H9 (cell line): ENCODE measurements at regions not wholly inside any gene's neighbourhood (a gene's known extent, or its start where the extent isn't known, plus 50 kb on each side); places are given as distances from the start of the nearest gene placed in this dataset.

Experiments used
- DNase-seq: peaks from one replicate; pipeline ENCODE4 v3.0.0-alpha.2; 2017
- H2AFZ ChIP-seq: one replicate; pipeline ENCODE4 v1.6.1; 2013; ENCODE audit warnings: mild to moderate bottlenecking, low read length, control low read depth, moderate library complexity
- H2AK5ac ChIP-seq: 2 replicates; pipeline ENCODE4 v1.6.1; 2013; ENCODE audit warnings: low read length, control low read depth, mixed read lengths; ENCODE audit not compliant: insufficient read length
- H2BK120ac ChIP-seq: one replicate; pipeline ENCODE4 v1.6.1; 2013; ENCODE audit warnings: low read depth, mild to moderate bottlenecking, low read length, control low read depth, inconsistent platforms; ENCODE audit not compliant: poor library complexity, severe bottlenecking
- H2BK12ac ChIP-seq: 2 replicates; pipeline ENCODE4 v1.6.1; 2013; ENCODE audit warnings: low read length, control low read depth, mixed read lengths, low read depth; ENCODE audit not compliant: insufficient read length
- H2BK15ac ChIP-seq: 2 replicates; pipeline ENCODE4 v1.6.1; 2013; ENCODE audit warnings: low read depth, low read length, control low read depth
- H2BK20ac ChIP-seq: one replicate; pipeline ENCODE4 v1.6.1; 2013; ENCODE audit warnings: low read depth, mild to moderate bottlenecking, low read length, control low read depth, inconsistent platforms; ENCODE audit not compliant: poor library complexity, severe bottlenecking
- H2BK5ac ChIP-seq: 2 replicates; pipeline ENCODE4 v1.6.1; 2013; ENCODE audit warnings: low read length, control low read depth, mixed read lengths; ENCODE audit not compliant: insufficient read length
- H3K14ac ChIP-seq: 2 replicates; pipeline ENCODE4 v1.6.1; 2013; ENCODE audit warnings: low read length, control low read depth; ENCODE audit not compliant: insufficient read depth
- H3K18ac ChIP-seq: 2 replicates; pipeline ENCODE4 v1.6.1; 2013; ENCODE audit warnings: low read depth, mild to moderate bottlenecking, mixed read lengths, low read length, control low read depth; ENCODE audit not compliant: insufficient read length
- H3K23ac ChIP-seq: 2 replicates; pipeline ENCODE4 v1.6.1; 2013; ENCODE audit warnings: low read length, control low read depth, mixed read lengths, low read depth; ENCODE audit not compliant: insufficient read length
- H3K23me2 ChIP-seq: 2 replicates; pipeline ENCODE4 v1.6.1; 2013; ENCODE audit warnings: low read depth, mild to moderate bottlenecking, mixed read lengths, low read length, control low read depth; ENCODE audit not compliant: insufficient read length, poor library complexity, severe bottlenecking
- H3K27ac ChIP-seq: 2 replicates; pipeline ENCODE4 v1.5.1; 2013; ENCODE audit warnings: low read length, control low read depth, mixed read lengths, low read depth; ENCODE audit not compliant: insufficient read length
- H3K27me3 ChIP-seq: 2 replicates; pipeline ENCODE4 v1.6.1; 2013; ENCODE audit warnings: low read length, control low read depth, inconsistent platforms; ENCODE audit not compliant: insufficient read depth
- H3K4ac ChIP-seq: 2 replicates; pipeline ENCODE4 v1.6.1; 2013; ENCODE audit warnings: low read depth, mild to moderate bottlenecking, control low read depth, inconsistent platforms, low read length, moderate library complexity
- H3K4me1 ChIP-seq: 2 replicates; pipeline ENCODE4 v1.6.1; 2013; ENCODE audit warnings: low read length, control low read depth, inconsistent platforms; ENCODE audit not compliant: insufficient read depth
- H3K4me2 ChIP-seq: 2 replicates; pipeline ENCODE4 v1.6.1; 2013; ENCODE audit warnings: low read length, control low read depth, mixed read lengths; ENCODE audit not compliant: insufficient read length, insufficient read depth
- H3K56ac ChIP-seq: 2 replicates; pipeline ENCODE4 v1.6.1; 2013; ENCODE audit warnings: low read depth, mild to moderate bottlenecking, mixed read lengths, low read length, control low read depth; ENCODE audit not compliant: insufficient read length
- H3K79me1 ChIP-seq: 2 replicates; pipeline ENCODE4 v1.6.1; 2013; ENCODE audit warnings: low read depth, mild to moderate bottlenecking, moderate library complexity, low read length, control low read depth, inconsistent platforms; ENCODE audit not compliant: insufficient read depth, poor library complexity, severe bottlenecking
- H3K79me2 ChIP-seq: 2 replicates; pipeline ENCODE4 v1.6.1; 2013; ENCODE audit warnings: low read length, control low read depth, inconsistent platforms; ENCODE audit not compliant: insufficient read depth
- H3K9ac ChIP-seq: 2 replicates; pipeline ENCODE4 v1.6.1; 2013; ENCODE audit warnings: low read length, control low read depth, mixed read lengths; ENCODE audit not compliant: insufficient read length; ENCODE audit errors: extremely low read depth
- H3K9me3 ChIP-seq: one replicate; pipeline ENCODE4 v1.6.1; 2013; ENCODE audit warnings: low read depth, low read length, inconsistent platforms; ENCODE audit not compliant: control insufficient read depth
- H3T11ph ChIP-seq: one replicate; pipeline ENCODE4 v1.6.1; 2013; ENCODE audit warnings: mild to moderate bottlenecking, low read length, control low read depth, inconsistent platforms
- H4K20me1 ChIP-seq: one replicate; pipeline ENCODE4 v1.6.1; 2013; ENCODE audit not compliant: control insufficient read depth, insufficient read length, insufficient read depth
- H4K5ac ChIP-seq: 2 replicates; pipeline ENCODE4 v1.6.1; 2013; ENCODE audit warnings: low read depth, mild to moderate bottlenecking, mixed read lengths, low read length, control low read depth; ENCODE audit not compliant: insufficient read length
- H4K8ac ChIP-seq: replicated peaks from 2 replicates; pipeline ENCODE4 v1.6.1; 2013; ENCODE audit warnings: low read length, control low read depth, mixed read lengths, low read depth; ENCODE audit not compliant: insufficient read length
- H4K91ac ChIP-seq: 2 replicates; pipeline ENCODE4 v1.6.1; 2013; ENCODE audit warnings: low read depth, mild to moderate bottlenecking, moderate library complexity, mixed read lengths, low read length, control low read depth; ENCODE audit not compliant: insufficient read length
- H3K27ac Mint-ChIP-seq, 3 experiments: 2 replicates in 2 of 3; 3 replicates in 1 of 3; pipeline ENCODE4 v1.8.0; 2020 to 2021; ENCODE audit warnings: mixed read lengths in 3 of 3, mild to moderate bottlenecking in 1 of 3, moderate library complexity in 1 of 3
- H3K27me3 Mint-ChIP-seq: 2 replicates; pipeline ENCODE4 v1.8.0; 2021; ENCODE audit warnings: low read depth, mild to moderate bottlenecking, moderate library complexity, mixed read lengths
- H3K36me3 Mint-ChIP-seq, 3 experiments: 2 replicates in 2 of 3; 3 replicates in 1 of 3; pipeline ENCODE4 v1.8.0; 2020 to 2021; ENCODE audit warnings: low read depth in 3 of 3, mixed read lengths in 3 of 3; ENCODE audit not compliant: insufficient read depth in 1 of 3
- H3K4me1 Mint-ChIP-seq, 2 experiments: 2 replicates each; pipeline ENCODE4 v1.8.0; 2020; ENCODE audit warnings: mixed read lengths in 2 of 2
- H3K4me3 Mint-ChIP-seq, 2 experiments: 2 replicates in 1 of 2; 3 replicates in 1 of 2; pipeline ENCODE4 v1.8.0; 2020 to 2021; ENCODE audit warnings: mild to moderate bottlenecking in 2 of 2, mixed read lengths in 2 of 2, moderate library complexity in 1 of 2
- H3K9me3 Mint-ChIP-seq, 2 experiments: 2 replicates in 1 of 2; 3 replicates in 1 of 2; pipeline ENCODE4 v1.8.0; 2020; ENCODE audit warnings: mild to moderate bottlenecking in 2 of 2, mixed read lengths in 2 of 2, moderate library complexity in 1 of 2
- WGBS: extraction: QIAGEN DNeasy Blood & Tissue Kit; methylation state at CpG from one replicate; pipeline ENCODE4 v1.1.7; 2013; ENCODE audit warnings: missing lambda C conversion rate, low lambda C conversion rate, mixed read lengths; ENCODE audit not compliant: insufficient read length; ENCODE audit errors: extremely low coverage; 5-methylcytosine and 5-hydroxymethylcytosine counted together
- TF ChIP-seq, protein P1 (sequence below): fragments of 200-600 bp; sonication (generic); conservative IDR thresholded peaks from 3 replicates; pipeline ENCODE4 v1.8.0; 2021; ENCODE audit warnings: antibody characterized with exemption, mild to moderate bottlenecking

DNA sequence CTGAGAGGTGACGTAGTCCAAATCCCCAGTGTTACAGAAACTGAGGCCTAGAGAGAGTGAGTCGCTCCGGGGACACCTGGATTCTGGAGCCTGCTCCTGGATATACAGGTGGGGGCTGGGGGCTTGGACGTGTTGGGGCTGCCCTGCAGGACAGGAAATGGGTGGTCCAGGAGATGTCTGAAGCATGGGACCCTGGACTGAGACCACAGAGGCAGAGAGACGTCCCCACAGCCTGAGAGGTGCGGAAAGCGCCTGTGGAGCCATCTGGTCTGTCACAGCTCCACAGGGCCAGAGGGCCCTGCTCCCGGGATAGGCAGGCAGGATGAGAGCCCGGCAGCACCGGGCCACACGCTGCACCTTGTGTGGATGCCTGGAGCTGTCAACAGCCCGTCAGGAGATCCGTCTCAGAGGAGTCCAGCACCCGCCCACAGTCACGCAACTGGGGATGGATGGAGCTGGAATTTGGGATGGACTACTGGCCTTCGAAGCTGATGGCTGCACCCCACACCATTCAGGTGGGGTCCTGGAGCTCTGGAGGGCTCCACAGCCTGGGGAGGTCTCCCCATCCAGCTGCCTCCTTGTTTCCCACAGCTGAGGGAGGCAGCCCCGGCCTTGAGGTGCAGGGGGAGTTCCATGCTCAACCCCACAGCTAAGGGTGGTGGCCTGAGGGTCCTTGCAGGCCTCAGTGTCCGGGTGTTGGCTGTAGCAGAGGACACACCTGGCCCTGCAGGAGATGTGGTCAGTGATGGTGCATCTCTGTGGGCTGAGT lies 303.0 kb downstream of the NDUFA10 start:
- H2BK20ac ChIP-seq: no peak overlapping the region
- H3K4me3 Mint-ChIP-seq: no peak overlapping the region
- no peaks in the 10 kb centered on the region for H3K23me2 ChIP-seq
- peaks cover 0 to 3% (median 0%) of the 10 kb centered on the region in 3 experiments; a peak in 1 of 7 replicates for H3K36me3 Mint-ChIP-seq
- TF ChIP-seq, protein P1, sequence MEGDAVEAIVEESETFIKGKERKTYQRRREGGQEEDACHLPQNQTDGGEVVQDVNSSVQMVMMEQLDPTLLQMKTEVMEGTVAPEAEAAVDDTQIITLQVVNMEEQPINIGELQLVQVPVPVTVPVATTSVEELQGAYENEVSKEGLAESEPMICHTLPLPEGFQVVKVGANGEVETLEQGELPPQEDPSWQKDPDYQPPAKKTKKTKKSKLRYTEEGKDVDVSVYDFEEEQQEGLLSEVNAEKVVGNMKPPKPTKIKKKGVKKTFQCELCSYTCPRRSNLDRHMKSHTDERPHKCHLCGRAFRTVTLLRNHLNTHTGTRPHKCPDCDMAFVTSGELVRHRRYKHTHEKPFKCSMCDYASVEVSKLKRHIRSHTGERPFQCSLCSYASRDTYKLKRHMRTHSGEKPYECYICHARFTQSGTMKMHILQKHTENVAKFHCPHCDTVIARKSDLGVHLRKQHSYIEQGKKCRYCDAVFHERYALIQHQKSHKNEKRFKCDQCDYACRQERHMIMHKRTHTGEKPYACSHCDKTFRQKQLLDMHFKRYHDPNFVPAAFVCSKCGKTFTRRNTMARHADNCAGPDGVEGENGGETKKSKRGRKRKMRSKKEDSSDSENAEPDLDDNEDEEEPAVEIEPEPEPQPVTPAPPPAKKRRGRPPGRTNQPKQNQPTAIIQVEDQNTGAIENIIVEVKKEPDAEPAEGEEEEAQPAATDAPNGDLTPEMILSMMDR: no peak
- peak; percentile 30 for DNase-seq
- H3K79me2 ChIP-seq: no peaks in the 10 kb centered on the region
- no peak overlapping the region for H2AK5ac ChIP-seq
- no peak overlapping the region for H3K14ac ChIP-seq
- no peaks in the 10 kb centered on the region for H3K79me1 ChIP-seq
- H3K27me3 ChIP-seq: no peaks in the 10 kb centered on the region
- no peak overlapping the region for H3K9ac ChIP-seq
- no peak overlapping the region for H2BK12ac ChIP-seq
- H4K8ac ChIP-seq: no peak overlapping the region
- H3K4ac ChIP-seq: no peak overlapping the region
- no peaks in the 10 kb centered on the region for H3K4me1 ChIP-seq
- H2BK120ac ChIP-seq: no peak overlapping the region
- no peaks in the 10 kb centered on the region for H3K9me3 ChIP-seq
- H2BK15ac ChIP-seq: no peak overlapping the region
- no peaks in the 10 kb centered on the region for H4K20me1 ChIP-seq
- no CpG with 5 or more reads among the region's 18 CpGs for WGBS
- H2BK5ac ChIP-seq: no peak overlapping the region
- no peak overlapping the region for H3K56ac ChIP-seq
- H3K27me3 Mint-ChIP-seq: no peaks in the 10 kb centered on the region; the same call in 1 of the 2 replicates
- H3K4me2 ChIP-seq: no peak overlapping the region
- no peak overlapping the region for H4K5ac ChIP-seq
- H3K18ac ChIP-seq: no peak overlapping the region
- H3K27ac Mint-ChIP-seq: no peak overlapping the region
- H3K9me3 Mint-ChIP-seq: peaks cover 4 to 8% of the 10 kb centered on the region in 2 experiments; a peak in 3 of 5 replicates
- H4K91ac ChIP-seq: no peak overlapping the region
- H3T11ph ChIP-seq: no peak overlapping the region
- H2AFZ ChIP-seq: no peak overlapping the region
- H3K23ac ChIP-seq: no peak overlapping the region
- no peak overlapping the region for H3K27ac ChIP-seq
- peaks cover 0 to 11% of the 10 kb centered on the region in 2 experiments; a peak in 3 of 4 replicates for H3K4me1 Mint-ChIP-seq
